ENCODE measurements at regions not wholly inside any gene's neighbourhood (a gene's known extent, or its start where the extent isn't known, plus 50 kb on each side); places are given as distances from the start of the nearest gene placed in this dataset.

GRCh38 chr3:107977221-107978130, 113.4 kb downstream of the CD47 start:
- H3K27ac ChIP-seq = no peak overlapping the region
- H3K4me1 ChIP-seq = peaks cover 0 to 22% (median 4%) of the 10 kb centered on the region in 4 donors
- in situ Hi-C loops (cut with MboI; ENCODE audit: low pct_ligation_motif_present in 1 of 4, low pct_unique_long_range_greater_than_20kb in 1 of 4, low sequenced_read_pairs in 3 of 4) (no loop called here), intact Hi-C loops (cut with DNase I; ENCODE audit: low total_unique reads) (no loop called here)
- H3K27me3 ChIP-seq = no peaks in the 10 kb centered on the region
- no peak overlapping the region for H3K4me3 ChIP-seq
- no peaks in the 10 kb centered on the region for H3K36me3 ChIP-seq
- TF ChIP-seq EP300 (IDR thresholded peaks at IDR 0.05; ENCODE audit: low read depth) (no peak), POLR2AphosphoS5 (IDR thresholded peaks at IDR 0.05) (no peak), CTCF (IDR thresholded peaks at IDR 0.05) (no peak), POLR2A (IDR thresholded peaks at IDR 0.05) (no peak)
- 89 to 93% methylated on average over 8 to 9 of the region's 9 CpGs for WGBS, 2 donors (ENCODE audit: low coverage in 1 of 2)
- no peaks in the 10 kb centered on the region for H3K9me3 ChIP-seq
- DNase-seq = no peak

- H3K36me3 ChIP-seq = no peaks in the 10 kb centered on the region
- no peak overlapping the region for H3K27ac ChIP-seq
- no peak overlapping the region for H3K4me3 ChIP-seq
- H3K4me1 ChIP-seq = peaks cover 0 to 13% (median 2%) of the 10 kb centered on the region in 4 donors
- in situ Hi-C loops (cut with MboI; ENCODE audit: low pct_ligation_motif_present in 1 of 4, low pct_unique_long_range_greater_than_20kb in 1 of 4, low sequenced_read_pairs in 3 of 4) (no loop called here), intact Hi-C loops (cut with DNase I; ENCODE audit: low total_unique reads) (no loop called here)
- no peak for TF ChIP-seq POLR2A (IDR thresholded peaks at IDR 0.05)
- TF ChIP-seq CTCF (IDR thresholded peaks at IDR 0.05) = no peak
- TF ChIP-seq POLR2AphosphoS5 (IDR thresholded peaks at IDR 0.05) = no peak
- no peak for TF ChIP-seq EP300 (IDR thresholded peaks at IDR 0.05; ENCODE audit: low read depth)
- DNase-seq = no peak
- no peaks in the 10 kb centered on the region for H3K9me3 ChIP-seq
- no peaks in the 10 kb centered on the region for H3K27me3 ChIP-seq
- WGBS, 2 donors (ENCODE audit: low coverage in 1 of 2) = 92 to 93% methylated on average over 2 to 5 of the region's 5 CpGs
These were observed 114.5 kb downstream of the CD47 start for GRCh38 chr3:107976202-107976800.

GRCh38 chr3:107975529-107976201, 115.2 kb downstream of the CD47 start:
- H3K36me3 ChIP-seq = no peaks in the 10 kb centered on the region
- intact Hi-C loops (cut with DNase I; ENCODE audit: low total_unique reads) (no loop called here), in situ Hi-C loops (cut with MboI; ENCODE audit: low pct_ligation_motif_present in 1 of 4, low pct_unique_long_range_greater_than_20kb in 1 of 4, low sequenced_read_pairs in 3 of 4) (no loop called here)
- WGBS, 2 donors (ENCODE audit: low coverage in 1 of 2) = 87% methylated on average over 3 of the region's 3 CpGs; no CpG with 5 or more reads in 1 of the 2 donors
- peaks cover 0 to 16% (median 3%) of the 10 kb centered on the region in 4 donors for H3K4me1 ChIP-seq
- TF ChIP-seq POLR2A (IDR thresholded peaks at IDR 0.05) (no peak), CTCF (IDR thresholded peaks at IDR 0.05) (no peak), EP300 (IDR thresholded peaks at IDR 0.05; ENCODE audit: low read depth) (no peak), POLR2AphosphoS5 (IDR thresholded peaks at IDR 0.05) (no peak)
- H3K27me3 ChIP-seq = no peaks in the 10 kb centered on the region
- DNase-seq = no peak
- H3K27ac ChIP-seq = no peak overlapping the region
- H3K4me3 ChIP-seq = no peak overlapping the region
- H3K9me3 ChIP-seq = no peaks in the 10 kb centered on the region

- H3K27me3 ChIP-seq = no peaks in the 10 kb centered on the region
- H3K27ac ChIP-seq = no peak overlapping the region
- 81 to 82% methylated on average over 4 of the region's 4 CpGs for WGBS, 2 donors (ENCODE audit: low coverage in 1 of 2)
- in situ Hi-C loops (cut with MboI; ENCODE audit: low pct_ligation_motif_present in 1 of 4, low pct_unique_long_range_greater_than_20kb in 1 of 4, low sequenced_read_pairs in 3 of 4) = no loop called here
- DNase-seq = no peak
- peaks cover 0 to 24% (median 5%) of the 10 kb centered on the region in 4 donors for H3K4me1 ChIP-seq
- intact Hi-C loops (cut with DNase I; ENCODE audit: low total_unique reads) = no loop called here
- H3K36me3 ChIP-seq = no peaks in the 10 kb centered on the region
- H3K4me3 ChIP-seq = no peak overlapping the region
- H3K9me3 ChIP-seq = no peaks in the 10 kb centered on the region
- no peak for TF ChIP-seq CTCF (IDR thresholded peaks at IDR 0.05)
- TF ChIP-seq EP300 (IDR thresholded peaks at IDR 0.05; ENCODE audit: low read depth) = no peak
- no peak for TF ChIP-seq POLR2AphosphoS5 (IDR thresholded peaks at IDR 0.05)
- TF ChIP-seq POLR2A (IDR thresholded peaks at IDR 0.05) = no peak
These were observed 116.9 kb downstream of the CD47 start for GRCh38 chr3:107973961-107974360.

Measured in transverse colon (tissue), 4 donors.